Transverse colon (tissue), 4 donors: ENCODE measurements at regions not wholly inside any gene's neighbourhood (a gene's known extent, or its start where the extent isn't known, plus 50 kb on each side); places are given as distances from the start of the nearest gene placed in this dataset.
A peak's percentile ranks its signal among the peaks of the same experiment; 100 is the strongest.

ENCODE experiments used
- DNase-seq: peaks from one replicate; pipeline ENCODE4 v3.0.0-alpha.2; 2019
- H3K27ac ChIP-seq, 4 donors: fragments of 200-600 bp; sonication (generic); 2 replicates each; pipeline ENCODE4 v1.5.1; 2016 to 2018; ENCODE audit warnings: inconsistent platforms in 4 of 4
- H3K27me3 ChIP-seq: fragments of 200-600 bp; sonication (generic); 2 replicates; pipeline ENCODE4 v1.5.1; 2017; ENCODE audit warnings: inconsistent platforms
- H3K36me3 ChIP-seq, 4 donors: fragments of 200-600 bp; sonication (generic); 2 replicates each; pipeline ENCODE4 v1.5.1; 2017 to 2019; ENCODE audit warnings: inconsistent platforms in 4 of 4
- H3K4me1 ChIP-seq, 4 donors: fragments of 200-600 bp; sonication (generic); 2 replicates each; pipeline ENCODE4 v1.5.1; 2017 to 2020; ENCODE audit warnings: inconsistent platforms in 4 of 4
- H3K4me3 ChIP-seq, 4 donors: fragments of 200-600 bp; sonication (generic); 1 replicate in 1 of 4; 2 replicates in 3 of 4; pipeline versions ENCODE4 v1.5.1 to v1.6.1; 2017 to 2019; ENCODE audit warnings: inconsistent platforms in 4 of 4
- H3K9me3 ChIP-seq, 2 donors: fragments of 200-600 bp; sonication (generic); 2 replicates each; pipeline ENCODE4 v1.5.1; 2017 to 2019; ENCODE audit warnings: inconsistent platforms in 2 of 2
- CTCF ChIP-seq, 5 experiments: fragments of 200-600 bp in 3 of 5; fragments of 450-650 bp in 2 of 5; sonication (generic) in 3 of 5; IDR thresholded peaks; 1 replicate in 2 of 5; 2 replicates in 3 of 5; pipeline ENCODE4 v1.5.1; 2016 to 2017; ENCODE audit warnings: antibody characterized with exemption in 5 of 5, inconsistent platforms in 3 of 5, mild to moderate bottlenecking in 2 of 5, moderate library complexity in 1 of 5
- EP300 ChIP-seq: sonication (generic); formaldehyde crosslinking; IDR thresholded peaks from one replicate; pipeline ENCODE4 v1.6.1; 2017; ENCODE audit warnings: antibody characterized with exemption, low read depth
- POLR2A ChIP-seq: fragments of 450-650 bp; IDR thresholded peaks from one replicate; pipeline ENCODE4 v1.6.1; 2016; ENCODE audit warnings: antibody characterized with exemption, mild to moderate bottlenecking, moderate library complexity
- POLR2AphosphoS5 ChIP-seq, 3 donors: sonication (generic); formaldehyde crosslinking; IDR thresholded peaks; one replicate each; pipeline ENCODE4 v1.6.1; 2016; ENCODE audit warnings: antibody characterized with exemption in 3 of 3
- WGBS, 2 donors: methylation state at CpG; one replicate each; pipeline ENCODE4 v1.1.5; 2018; ENCODE audit warnings: low coverage in 1 of 2; 5-methylcytosine and 5-hydroxymethylcytosine counted together
- in situ Hi-C, 4 donors: fragments of 200-750 bp; cut with MboI; loops; one replicate each; pipeline versions ENCODE4 v1.15.0 to v1.15.1; 2017; ENCODE audit warnings: low sequenced_read_pairs in 3 of 4, low pct_ligation_motif_present in 1 of 4, low pct_unique_long_range_greater_than_20kb in 1 of 4
- intact Hi-C: fragments of 100-400 bp; cut with DNase I; formaldehyde crosslinking; loops from one replicate; pipeline ENCODE4 v1.15.1; 2023; ENCODE audit warnings: low total_unique reads

DNA sequence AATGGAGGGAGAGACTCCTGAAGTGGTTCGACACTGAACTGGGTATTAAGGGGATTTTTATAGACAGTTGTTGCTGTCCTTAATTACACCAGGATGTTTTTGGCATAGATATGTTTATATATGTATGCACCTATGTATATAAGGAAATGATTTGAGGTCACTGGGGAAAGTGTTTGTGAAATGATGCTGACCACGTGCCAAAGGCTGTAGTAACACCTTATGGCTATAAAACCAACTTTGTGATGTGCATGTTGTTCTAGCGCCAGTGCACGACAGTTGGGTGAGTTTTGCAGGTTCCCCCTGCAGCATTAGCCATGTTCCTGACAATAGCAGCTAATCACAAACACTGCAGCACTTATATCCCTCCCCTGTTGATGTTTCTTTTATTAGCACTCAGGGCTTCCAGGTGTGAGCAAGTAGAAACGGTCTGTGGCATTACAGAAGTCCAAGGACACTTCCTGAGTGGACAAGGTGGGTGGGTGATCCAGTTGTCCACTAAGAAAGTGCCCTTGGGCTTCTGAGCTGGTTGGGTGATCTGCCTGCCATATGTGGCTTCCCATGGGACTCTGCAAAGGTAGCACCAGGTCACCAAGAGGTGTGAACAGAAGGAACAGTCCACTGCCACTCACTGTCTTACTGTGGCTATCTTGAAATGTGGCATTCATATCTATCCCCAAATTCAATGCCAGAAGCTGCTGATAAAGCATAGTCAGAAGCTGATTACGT is 63.0 kb upstream of the RBM24 start:
- Histone ChIP-seq H3K9me3 (no peaks in the 10 kb centered on the region), H3K36me3 (no peaks in the 10 kb centered on the region), H3K4me1 (peaks cover 0 to 11% (median 4%) of the 10 kb centered on the region in 4 donors), H3K4me3 (no peak overlapping the region), H3K27me3 (no peaks in the 10 kb centered on the region), H3K27ac (no peak overlapping the region)
- in situ Hi-C loops, result no loop called here
- 33 to 45% methylated on average over 1 to 6 of the region's 6 CpGs for WGBS, 2 donors
- TF ChIP-seq POLR2AphosphoS5 (IDR thresholded peaks at IDR 0.05), result peak in 1 of 3 donors; percentile 29
- TF ChIP-seq POLR2A, result no peak
- TF ChIP-seq CTCF (IDR thresholded peaks at IDR 0.05), result no peak
- intact Hi-C loops, result no loop called here
- DNase-seq, result peak; percentile 49

- WGBS, 2 donors, result 78% methylated on average over 1 of the region's 1 CpG; no CpG with 5 or more reads in 1 of the 2 donors
- no peaks in the 10 kb centered on the region for H3K9me3 ChIP-seq
- no peak overlapping the region for H3K27ac ChIP-seq
- H3K27me3 ChIP-seq, result no peaks in the 10 kb centered on the region
- no peaks in the 10 kb centered on the region for H3K36me3 ChIP-seq
- no peak overlapping the region for H3K4me3 ChIP-seq
- intact Hi-C loops (no loop called here), in situ Hi-C loops (no loop called here)
- H3K4me1 ChIP-seq, result peaks cover 0 to 11% (median 4%) of the 10 kb centered on the region in 4 donors
- no peak for TF ChIP-seq EP300
- no peak for TF ChIP-seq POLR2A
- no peak for TF ChIP-seq POLR2AphosphoS5 (IDR thresholded peaks at IDR 0.05)
- no peak for DNase-seq
Observed at GRCh38 chr6:17218749-17219093, 62.4 kb upstream of the RBM24 start.

- in situ Hi-C loops (no loop called here), intact Hi-C loops (no loop called here)
- Histone ChIP-seq H3K27ac (no peak overlapping the region), H3K27me3 (no peaks in the 10 kb centered on the region), H3K9me3 (no peaks in the 10 kb centered on the region), H3K4me3 (no peak overlapping the region), H3K36me3 (no peaks in the 10 kb centered on the region), H3K4me1 (peaks cover 0 to 11% (median 4%) of the 10 kb centered on the region in 4 donors)
- TF ChIP-seq POLR2A, result no peak
- TF ChIP-seq CTCF (IDR thresholded peaks at IDR 0.05), result no peak
- no peak for TF ChIP-seq POLR2AphosphoS5 (IDR thresholded peaks at IDR 0.05)
- no peak for TF ChIP-seq EP300
- WGBS, 2 donors, result 77 to 95% methylated on average over 3 to 5 of the region's 5 CpGs
- no peak for DNase-seq
Observed at GRCh38 chr6:17219098-17219497, 62.1 kb upstream of the RBM24 start.

DNA sequence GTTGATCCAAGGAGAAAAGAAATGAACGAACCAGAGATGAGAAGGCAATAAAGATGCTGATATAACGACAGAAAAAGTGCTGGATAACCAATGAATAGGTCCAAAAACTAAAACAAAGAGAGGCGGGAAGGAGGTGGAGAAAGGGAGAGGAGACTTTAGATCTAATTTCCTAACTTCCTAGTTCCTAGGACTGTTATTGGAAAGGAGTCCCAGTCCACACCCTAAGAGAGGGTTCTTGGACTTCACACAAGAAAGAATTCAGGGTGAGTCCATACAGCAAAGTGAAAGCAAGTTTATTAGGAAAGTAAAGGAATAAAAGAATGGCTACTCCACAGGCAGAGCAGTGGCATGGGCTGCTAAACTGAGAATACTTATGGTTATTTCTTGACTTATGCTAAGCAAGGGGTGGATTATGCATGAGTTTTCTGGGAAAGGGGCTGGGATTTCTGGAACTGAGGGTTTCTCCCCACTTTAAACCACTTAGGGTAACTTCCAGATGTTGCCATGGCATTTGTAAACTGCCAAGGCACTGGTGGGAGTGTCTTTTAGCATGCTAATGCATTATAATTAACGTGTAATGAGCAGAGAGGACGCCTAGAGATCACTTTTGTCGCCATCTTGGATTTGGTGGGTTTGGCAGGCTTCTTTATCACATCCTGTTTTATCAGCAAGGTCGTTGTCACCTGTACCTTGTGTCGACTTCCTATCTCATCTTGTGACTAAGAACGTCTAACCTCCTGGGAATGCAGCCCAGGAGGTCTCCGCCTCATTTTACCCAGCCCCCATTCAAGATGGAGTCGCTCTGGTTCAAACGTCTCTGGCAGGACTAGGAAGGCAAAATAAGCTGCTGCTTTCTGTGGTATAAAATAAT is 60.9 kb upstream of the RBM24 start:
- H3K4me3 ChIP-seq, result no peak overlapping the region
- no peaks in the 10 kb centered on the region for H3K27me3 ChIP-seq
- in situ Hi-C loops, result no loop called here
- no peak for TF ChIP-seq POLR2AphosphoS5 (IDR thresholded peaks at IDR 0.05)
- no peak for TF ChIP-seq POLR2A
- no peak for TF ChIP-seq EP300
- TF ChIP-seq CTCF (IDR thresholded peaks at IDR 0.05), result no peak
- 66 to 69% methylated on average over 7 to 12 of the region's 12 CpGs for WGBS, 2 donors
- intact Hi-C loops, result no loop called here
- DNase-seq, result no peak
- no peaks in the 10 kb centered on the region for H3K36me3 ChIP-seq
- no peaks in the 10 kb centered on the region for H3K9me3 ChIP-seq
- peaks cover 0 to 14% (median 5%) of the 10 kb centered on the region in 4 donors for H3K4me1 ChIP-seq
- peak overlapping the region in 3 of 4 donors; percentile 20 to 43 (median 22) for H3K27ac ChIP-seq
